Suprapubic skin (tissue), 3 donors: ENCODE measurements at regions not wholly inside any gene's neighbourhood (a gene's known extent, or its start where the extent isn't known, plus 50 kb on each side); places are given as distances from the start of the nearest gene placed in this dataset.

Source experiments
- POLR2A ChIP-seq, 2 donors: fragments of 450-650 bp; IDR thresholded peaks; one replicate each; pipeline ENCODE4 v1.6.1; 2017; ENCODE audit warnings: antibody characterized with exemption in 2 of 2, mild to moderate bottlenecking in 2 of 2, moderate library complexity in 2 of 2
- TF ChIP-seq, protein P1 (sequence below), 2 donors: fragments of 200-600 bp in 1 of 2; fragments of 450-650 bp in 1 of 2; sonication (generic) in 1 of 2; IDR thresholded peaks; one replicate each; pipeline ENCODE4 v1.5.1; 2016 to 2019; ENCODE audit warnings: antibody characterized with exemption in 2 of 2, mild to moderate bottlenecking in 1 of 2, moderate library complexity in 1 of 2

DNA sequence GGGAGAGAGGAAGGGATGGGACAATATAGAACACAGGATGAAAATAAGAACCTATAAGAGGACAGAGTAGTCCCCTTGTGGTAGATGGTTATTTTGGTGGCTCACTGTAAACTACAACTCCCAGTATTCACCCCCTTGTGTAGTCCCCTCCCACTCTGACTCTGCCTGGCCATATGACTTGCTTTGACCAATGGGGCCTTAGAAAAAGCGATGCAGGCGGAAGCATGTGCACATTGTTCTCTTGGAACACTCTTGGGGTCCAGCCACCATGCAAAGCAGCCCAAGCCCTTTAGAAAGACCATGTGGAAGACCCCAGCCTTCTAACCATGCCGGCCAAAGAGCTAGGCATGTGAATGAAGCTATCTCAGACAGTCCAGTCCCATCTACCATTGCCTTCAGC is 415.0 kb downstream of the BCOR start:
- TF ChIP-seq, protein P1, sequence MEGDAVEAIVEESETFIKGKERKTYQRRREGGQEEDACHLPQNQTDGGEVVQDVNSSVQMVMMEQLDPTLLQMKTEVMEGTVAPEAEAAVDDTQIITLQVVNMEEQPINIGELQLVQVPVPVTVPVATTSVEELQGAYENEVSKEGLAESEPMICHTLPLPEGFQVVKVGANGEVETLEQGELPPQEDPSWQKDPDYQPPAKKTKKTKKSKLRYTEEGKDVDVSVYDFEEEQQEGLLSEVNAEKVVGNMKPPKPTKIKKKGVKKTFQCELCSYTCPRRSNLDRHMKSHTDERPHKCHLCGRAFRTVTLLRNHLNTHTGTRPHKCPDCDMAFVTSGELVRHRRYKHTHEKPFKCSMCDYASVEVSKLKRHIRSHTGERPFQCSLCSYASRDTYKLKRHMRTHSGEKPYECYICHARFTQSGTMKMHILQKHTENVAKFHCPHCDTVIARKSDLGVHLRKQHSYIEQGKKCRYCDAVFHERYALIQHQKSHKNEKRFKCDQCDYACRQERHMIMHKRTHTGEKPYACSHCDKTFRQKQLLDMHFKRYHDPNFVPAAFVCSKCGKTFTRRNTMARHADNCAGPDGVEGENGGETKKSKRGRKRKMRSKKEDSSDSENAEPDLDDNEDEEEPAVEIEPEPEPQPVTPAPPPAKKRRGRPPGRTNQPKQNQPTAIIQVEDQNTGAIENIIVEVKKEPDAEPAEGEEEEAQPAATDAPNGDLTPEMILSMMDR (IDR thresholded peaks at IDR 0.05) = no peak
- no peak for TF ChIP-seq POLR2A (IDR thresholded peaks at IDR 0.05)
